NCI-H1048 (cell line): ENCODE measurements at regions not wholly inside any gene's neighbourhood (a gene's known extent, or its start where the extent isn't known, plus 50 kb on each side); places are given as distances from the start of the nearest gene placed in this dataset.

ENCODE experiments used
- DNase-seq: peaks from one replicate; lab custom pipeline; 2025; lab: John Stamatoyannopoulos, UW

DNA sequence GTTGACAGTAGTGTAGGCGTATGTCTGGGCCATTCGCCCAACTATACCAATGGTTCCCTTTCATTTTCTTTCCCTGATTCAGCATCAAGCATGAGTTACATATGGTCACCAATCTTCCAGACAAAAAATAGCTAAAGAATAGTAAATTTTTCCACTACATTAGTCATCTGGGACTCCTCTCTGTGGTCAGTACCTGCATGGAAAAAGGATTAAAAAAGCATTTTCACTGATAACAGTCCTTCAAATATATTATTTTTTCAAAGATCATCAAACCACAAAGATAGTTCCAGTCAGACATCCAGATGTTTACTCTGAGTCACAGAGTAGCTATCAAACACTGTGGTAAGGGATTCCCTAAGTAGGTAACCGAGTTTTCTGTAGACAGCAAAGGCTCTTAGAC, 302.6 kb upstream of the SEMA3D start:
- DNase-seq = no peak

GRCh38 chr7:85488406-85488805, 301.6 kb upstream of the SEMA3D start:
- DNase-seq = no peak

DNA sequence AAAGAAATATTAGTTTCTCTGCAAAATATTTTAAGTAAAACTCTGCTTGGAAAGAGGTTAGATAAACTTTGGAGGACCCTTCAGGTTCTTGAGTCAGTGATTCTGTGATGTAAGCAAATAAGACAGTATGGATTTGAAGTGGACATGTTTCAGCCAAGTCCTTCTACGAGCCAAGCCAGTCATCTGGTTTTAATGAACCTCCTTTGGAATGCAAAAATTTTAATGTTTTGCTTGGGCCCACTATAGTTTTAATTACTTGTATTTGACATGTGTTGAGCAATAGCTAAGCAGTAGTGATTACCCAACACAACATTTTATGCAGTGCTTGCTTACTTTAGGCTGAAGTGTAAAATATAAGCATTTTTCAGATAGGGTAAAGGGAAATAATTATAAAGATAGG, 296.3 kb upstream of the SEMA3D start:
- no peak for DNase-seq

DNA sequence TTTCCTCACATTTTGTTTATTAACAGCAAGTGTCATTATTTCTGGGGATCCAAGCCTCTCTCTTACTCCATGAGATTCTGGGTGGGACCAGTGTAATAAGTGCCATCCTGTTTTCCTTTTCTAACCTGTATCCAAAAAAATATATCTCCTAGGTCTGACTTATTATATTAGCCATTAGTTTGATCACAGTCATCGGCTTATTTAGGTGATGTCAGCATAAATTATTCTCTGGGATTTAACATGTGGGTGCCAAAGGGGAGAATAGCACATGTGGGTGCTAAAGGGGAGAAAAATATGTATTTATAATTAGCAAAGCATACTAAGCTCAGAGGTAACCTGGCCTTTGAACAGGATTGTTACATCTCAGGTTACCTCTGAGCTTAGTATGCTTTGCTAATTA, 293.8 kb upstream of the SEMA3D start:
- no peak for DNase-seq

DNA sequence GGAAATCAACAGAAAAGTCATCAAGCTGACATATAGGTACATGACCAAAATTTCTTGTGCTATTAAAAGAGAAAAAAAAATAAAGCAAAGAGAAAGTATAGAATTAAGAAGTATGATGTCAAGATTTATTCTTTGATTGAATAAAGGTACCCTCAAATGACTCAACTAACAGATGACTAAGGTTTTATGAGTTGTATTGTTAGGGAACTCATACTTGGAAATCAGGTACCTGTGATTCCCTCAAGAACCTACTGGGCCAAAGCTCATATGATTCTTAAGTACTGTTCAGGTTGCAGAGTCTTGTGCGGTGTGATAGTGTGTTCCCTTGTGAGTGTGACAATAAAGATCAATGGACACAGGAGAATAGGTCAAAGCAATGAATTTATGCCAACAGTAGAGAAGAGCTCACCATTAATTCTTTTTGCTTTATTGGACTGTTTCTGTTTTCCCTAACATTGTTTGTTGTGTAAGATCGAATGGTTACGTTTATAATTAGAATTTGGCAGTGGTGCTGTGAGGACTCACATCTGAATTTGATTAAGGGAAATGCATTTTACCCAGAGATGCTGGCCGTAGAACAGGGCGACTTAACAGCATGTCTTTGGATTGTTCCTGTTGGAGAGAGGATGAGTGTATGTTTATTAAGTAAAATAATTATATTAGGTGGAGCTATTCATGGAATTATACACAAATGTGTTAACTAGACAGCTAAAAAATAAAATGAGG, 293.2 kb upstream of the SEMA3D start:
- DNase-seq = no peak

DNA sequence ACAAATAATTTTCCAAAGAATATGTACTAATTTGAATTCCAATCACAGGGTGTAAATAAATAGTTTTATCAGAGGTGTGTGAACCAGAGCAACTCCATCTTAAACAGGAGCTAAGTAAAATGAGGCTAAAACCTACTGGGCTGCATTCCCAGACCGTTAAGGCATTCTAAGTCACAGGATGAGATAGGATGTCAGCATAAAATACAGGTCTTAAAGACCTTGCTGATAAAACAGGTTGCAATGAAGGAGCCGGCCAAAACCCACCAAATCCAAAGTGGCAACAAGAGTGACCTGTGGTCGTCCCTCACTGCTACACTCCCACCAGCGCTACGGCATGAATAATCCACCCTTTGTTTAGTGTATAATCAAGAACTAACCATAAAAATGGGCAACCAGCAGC, 291.7 kb upstream of the SEMA3D start:
- no peak for DNase-seq

DNA sequence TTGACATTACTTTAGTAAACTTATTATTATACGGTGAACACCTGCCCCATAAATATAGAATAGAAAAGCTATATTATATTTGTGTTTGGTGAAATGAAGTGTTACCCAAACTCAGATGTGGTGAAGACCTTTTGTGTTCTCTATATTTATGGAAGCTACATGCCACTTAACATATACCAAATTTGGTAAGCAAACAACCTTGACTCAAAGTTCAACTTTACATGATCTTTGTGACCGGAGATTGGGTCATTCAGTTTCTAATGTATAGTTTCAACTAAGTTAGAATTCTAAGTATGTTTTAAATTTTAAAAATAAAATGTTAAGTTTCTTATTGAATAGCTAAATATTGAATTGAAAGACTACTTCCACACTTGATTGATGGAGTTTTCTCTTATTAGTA, 288.6 kb upstream of the SEMA3D start:
- DNase-seq = no peak

GRCh38 chr7:85475071-85475470, 288.2 kb upstream of the SEMA3D start:
- no peak for DNase-seq

- DNase-seq = no peak
These were observed 287.4 kb upstream of the SEMA3D start for GRCh38 chr7:85474234-85474633.

- DNase-seq = no peak
These were observed 284.9 kb upstream of the SEMA3D start for GRCh38 chr7:85471740-85472139.

DNA sequence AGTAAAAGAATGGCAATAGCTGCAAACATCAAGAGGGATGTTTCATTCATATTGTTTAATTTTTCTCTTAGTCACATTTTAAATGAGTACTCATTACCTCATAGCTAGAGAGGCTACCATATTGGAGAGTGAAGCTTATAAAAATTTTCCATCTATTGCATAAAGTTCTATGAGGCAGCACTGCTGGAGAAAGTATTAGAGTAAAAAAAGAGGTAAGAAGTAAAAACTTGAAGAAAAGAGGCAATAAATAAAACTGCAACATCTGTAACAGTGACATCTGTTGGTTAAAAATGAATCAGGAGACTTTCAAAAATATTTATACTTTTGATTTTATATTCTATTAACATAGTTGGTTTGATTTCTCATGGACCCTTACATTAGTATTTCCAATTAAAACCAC, 284.5 kb upstream of the SEMA3D start:
- no peak for DNase-seq

DNA sequence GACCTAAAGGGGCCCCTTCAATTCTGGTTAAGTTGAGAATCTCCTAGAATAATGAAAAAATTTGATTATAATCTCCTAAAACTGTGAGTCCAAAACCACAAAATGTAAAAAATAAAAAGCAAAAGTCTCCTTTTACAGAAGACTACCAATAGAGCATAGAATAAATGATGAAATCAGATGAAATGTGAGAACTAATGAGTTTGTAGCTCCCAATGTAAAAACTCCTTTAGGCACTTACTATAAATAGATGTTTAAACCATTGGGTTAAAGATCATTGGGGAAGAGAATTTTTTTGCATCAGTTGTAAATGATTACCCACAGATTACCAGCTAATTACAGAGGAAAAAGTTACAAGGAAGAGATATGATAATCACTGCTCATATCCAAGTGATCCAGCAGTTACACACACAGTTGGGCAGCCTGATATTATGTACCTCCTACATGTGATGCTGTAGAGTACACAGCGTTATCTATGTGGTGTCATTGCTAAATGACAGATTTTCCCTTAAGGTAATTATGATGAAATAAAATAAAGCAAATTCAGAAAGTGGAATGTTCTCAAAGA, 282.7 kb upstream of the SEMA3D start:
- DNase-seq = no peak

DNA sequence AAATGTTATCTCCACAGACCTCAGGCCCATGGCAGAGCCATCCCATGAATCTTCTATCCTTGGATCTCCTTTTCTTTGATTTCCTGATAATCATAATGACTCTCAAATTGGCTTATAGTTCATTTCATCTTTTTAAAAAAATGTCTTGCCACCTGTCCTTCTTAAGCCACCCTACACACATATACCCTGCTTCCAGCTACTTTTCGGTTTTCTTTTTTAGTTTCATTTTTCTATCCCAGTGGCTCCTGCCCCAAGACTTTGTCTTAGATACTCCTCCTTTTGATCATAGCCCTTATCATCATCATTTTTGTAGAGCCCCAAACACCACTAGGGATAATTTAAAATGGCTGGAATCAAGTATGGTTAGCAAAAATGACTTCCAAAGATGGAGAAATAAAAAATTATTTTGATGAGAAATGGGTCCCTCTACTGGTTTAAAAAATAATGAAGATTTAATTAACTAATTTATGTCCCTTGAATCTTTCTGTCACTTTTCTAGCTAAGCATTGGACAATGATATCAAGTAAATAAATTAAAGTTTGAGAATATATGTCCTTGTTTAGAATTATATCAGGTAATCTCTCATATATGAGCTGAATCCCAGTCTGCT, 277.3 kb upstream of the SEMA3D start:
- DNase-seq = no peak

- DNase-seq = no peak
These were observed 275.8 kb upstream of the SEMA3D start for GRCh38 chr7:85462671-85463070.

GRCh38 chr7:85457911-85458310, 271.1 kb upstream of the SEMA3D start:
- no peak for DNase-seq

- no peak for DNase-seq
These were observed 269.4 kb upstream of the SEMA3D start for GRCh38 chr7:85456254-85456653.

DNA sequence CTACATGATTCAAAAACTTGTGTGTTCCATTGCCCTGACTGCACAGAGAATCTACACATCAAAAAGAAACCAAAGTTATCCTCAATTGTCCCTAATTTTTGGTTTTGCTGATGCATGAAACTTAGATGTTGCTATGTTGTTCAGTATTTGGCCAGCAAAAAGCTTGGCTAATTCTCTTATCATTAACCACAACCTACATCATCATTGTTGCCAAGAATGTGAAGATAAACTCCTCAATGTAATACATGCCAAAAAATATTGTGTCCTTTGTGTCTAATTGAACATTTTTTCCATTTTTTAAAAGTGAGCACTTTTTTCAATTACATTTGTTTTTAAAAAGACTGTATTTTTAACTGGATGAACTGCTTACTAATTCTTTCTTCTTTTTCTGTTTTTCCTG, 268.0 kb upstream of the SEMA3D start:
- DNase-seq = no peak

- no peak for DNase-seq
These were observed 265.8 kb upstream of the SEMA3D start for GRCh38 chr7:85452674-85453073.

GRCh38 chr7:85449478-85449877, 262.6 kb upstream of the SEMA3D start:
- DNase-seq = no peak

GRCh38 chr7:85447004-85447403, 260.1 kb upstream of the SEMA3D start:
- DNase-seq = no peak

- DNase-seq = no peak
These were observed 239.7 kb upstream of the SEMA3D start for GRCh38 chr7:85426487-85426960.

DNA sequence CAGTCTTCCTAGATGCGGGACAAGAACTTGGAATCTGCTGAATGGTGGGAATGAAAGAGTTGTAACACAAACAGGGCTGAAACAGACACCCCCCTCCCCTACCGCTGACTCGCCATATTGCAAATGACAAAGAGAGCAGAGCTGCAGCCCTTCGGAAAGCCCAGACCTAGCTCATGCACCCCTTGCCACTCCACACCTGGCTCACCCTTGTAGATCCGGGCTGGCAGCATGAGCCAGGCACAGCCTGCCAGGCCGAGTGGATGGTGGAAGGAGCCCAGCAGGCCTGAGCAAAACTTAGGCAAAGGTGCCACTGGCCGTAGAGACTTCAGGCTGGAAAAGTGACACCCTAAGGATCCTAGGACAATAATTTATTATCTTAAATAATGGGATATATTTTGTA, 237.4 kb upstream of the SEMA3D start:
- no peak for DNase-seq

- DNase-seq = no peak
These were observed 236.5 kb upstream of the SEMA3D start for GRCh38 chr7:85423209-85423895.
